Suppressor macrophage (primary cell): ENCODE measurements at regions not wholly inside any gene's neighbourhood (a gene's known extent, or its start where the extent isn't known, plus 50 kb on each side); places are given as distances from the start of the nearest gene placed in this dataset.
A peak's percentile ranks its signal among the peaks of the same experiment; 100 is the strongest.
"Not testable (repeated sequence)": the region's sequence is repeated elsewhere in the genome, so short reads cannot be mapped to it uniquely, and the experiment has no call there.

Source experiments
- DNase-seq, 4 experiments: peaks; one replicate each; pipeline ENCODE4 v3.0.0-alpha.2; 2020 to 2022

GRCh38 chr15:70576696-70577095 is 186.7 kb downstream of the UACA start:
- DNase-seq = no peak

- DNase-seq = no peak
Measured at GRCh38 chr15:70576276-70576675, 187.1 kb downstream of the UACA start.

GRCh38 chr15:70575231-70576226 is 187.8 kb downstream of the UACA start:
- DNase-seq = no peak

- DNase-seq = not testable (repeated sequence)
Measured at GRCh38 chr15:70574325-70574724, 189.0 kb downstream of the UACA start.

GRCh38 chr15:70573121-70573850 is 190.1 kb downstream of the UACA start:
- no peak for DNase-seq

GRCh38 chr15:70569714-70570231 is 193.6 kb downstream of the UACA start:
- no peak for DNase-seq

- DNase-seq = peak in 3 of 4 experiments; percentile 37 to 53 (median 43)
Measured at GRCh38 chr15:70569091-70569713, 194.2 kb downstream of the UACA start.

GRCh38 chr15:70566989-70567388 is 196.4 kb downstream of the UACA start:
- DNase-seq = no peak

- DNase-seq = no peak
Measured at GRCh38 chr15:70566047-70566835, 197.1 kb downstream of the UACA start.

- DNase-seq = no peak
Measured at GRCh38 chr15:70563561-70564095, 199.7 kb downstream of the UACA start.

GRCh38 chr15:70562906-70563305 is 200.5 kb downstream of the UACA start:
- no peak for DNase-seq

GRCh38 chr15:70561885-70562284 is 201.5 kb downstream of the UACA start:
- no peak for DNase-seq

- peak in 3 of 4 experiments; percentile 37 to 62 (median 47) for DNase-seq
Measured at GRCh38 chr15:70560617-70561328, 202.6 kb downstream of the UACA start.

- DNase-seq = peak; percentile 80 to 88 (median 86)
Measured at GRCh38 chr15:70559265-70560239, 203.8 kb downstream of the UACA start.

GRCh38 chr15:70558406-70559264 is 204.7 kb downstream of the UACA start:
- DNase-seq = no peak

- no peak for DNase-seq
Measured at GRCh38 chr15:70557521-70558258, 205.7 kb downstream of the UACA start.

- no peak for DNase-seq
Measured at GRCh38 chr15:70556779-70557178, 206.6 kb downstream of the UACA start.
